ENCODE measurements at regions not wholly inside any gene's neighbourhood (a gene's known extent, or its start where the extent isn't known, plus 50 kb on each side); places are given as distances from the start of the nearest gene placed in this dataset.

DNA sequence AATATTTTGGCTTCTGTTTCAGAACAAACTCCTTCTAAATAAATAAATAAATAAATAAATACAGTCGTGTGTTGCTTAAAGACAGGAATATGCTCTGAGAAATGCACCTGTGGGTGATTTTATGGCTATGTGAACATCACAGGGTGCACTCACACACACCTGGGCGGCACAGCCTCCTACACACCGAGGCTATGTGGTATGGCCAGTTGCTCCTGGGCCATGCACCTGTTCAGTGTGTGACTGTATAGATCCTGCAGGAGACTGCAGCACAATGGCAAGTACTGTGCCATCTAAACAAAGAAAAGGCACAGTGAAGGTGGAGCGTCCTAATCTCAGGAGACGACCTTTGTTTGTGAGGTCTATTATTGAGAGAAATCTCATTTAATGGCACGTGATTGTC, 1281.1 kb downstream of the TBC1D22A start:
- DNase-seq (ENCODE audit: low read depth in 2 of 2): no peak

DNA sequence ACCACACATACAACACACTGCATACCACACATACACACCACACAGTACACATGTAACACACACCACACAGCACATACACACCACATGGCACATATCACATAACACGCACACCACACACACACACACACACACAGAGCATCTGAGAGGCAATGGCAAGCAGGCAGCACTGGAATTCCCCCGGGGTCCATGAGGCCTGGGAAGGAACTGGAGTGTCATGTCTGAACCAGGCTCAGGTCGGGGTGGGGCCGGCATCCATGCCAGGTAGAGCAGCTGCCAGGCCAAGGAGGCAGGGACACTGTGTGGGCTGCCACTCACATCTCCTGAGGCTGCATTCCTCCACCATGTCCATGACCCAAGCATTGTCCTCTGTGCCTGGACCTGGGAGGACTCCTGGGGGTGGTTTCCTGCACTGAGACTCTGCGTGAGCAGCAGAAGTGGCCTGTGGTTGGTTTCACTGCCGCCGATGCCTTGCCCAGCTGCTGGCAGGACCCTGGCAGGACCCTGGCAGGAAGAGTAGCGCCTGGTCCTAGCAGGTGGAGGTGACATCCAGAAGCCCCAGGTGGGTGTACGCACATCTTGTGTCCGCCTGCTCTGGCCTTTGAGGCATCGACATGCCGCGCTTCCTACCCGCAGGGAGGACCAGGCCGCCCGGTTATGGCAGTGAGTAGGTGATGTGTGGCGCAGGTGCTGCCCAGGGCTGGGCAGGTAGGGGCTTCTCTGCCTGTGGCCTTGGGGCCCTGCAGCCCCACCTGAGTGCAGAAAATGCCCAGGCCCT, 1280.4 kb downstream of the TBC1D22A start:
- DNase-seq (ENCODE audit: low read depth in 2 of 2): no peak

DNA sequence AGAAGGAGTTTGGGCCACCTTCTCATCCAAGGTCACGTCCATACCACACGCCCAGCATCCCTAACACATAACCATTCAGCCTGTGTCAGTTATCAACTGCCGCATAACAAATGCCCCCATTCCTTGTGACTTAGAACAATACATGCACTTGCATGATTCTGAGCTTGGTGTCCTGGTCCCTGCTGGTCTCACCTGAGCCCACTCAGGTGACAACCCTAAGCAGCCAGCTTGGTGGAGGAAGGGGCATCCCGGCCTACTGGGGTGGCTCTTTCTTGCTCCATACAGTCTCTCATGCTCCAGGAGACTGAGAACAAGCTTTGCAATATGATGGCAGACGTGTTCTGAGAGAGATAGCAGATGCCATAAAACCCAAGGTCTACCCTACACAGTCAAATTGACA, 1276.9 kb downstream of the TBC1D22A start:
- no peak for DNase-seq (ENCODE audit: low read depth in 2 of 2)

DNA sequence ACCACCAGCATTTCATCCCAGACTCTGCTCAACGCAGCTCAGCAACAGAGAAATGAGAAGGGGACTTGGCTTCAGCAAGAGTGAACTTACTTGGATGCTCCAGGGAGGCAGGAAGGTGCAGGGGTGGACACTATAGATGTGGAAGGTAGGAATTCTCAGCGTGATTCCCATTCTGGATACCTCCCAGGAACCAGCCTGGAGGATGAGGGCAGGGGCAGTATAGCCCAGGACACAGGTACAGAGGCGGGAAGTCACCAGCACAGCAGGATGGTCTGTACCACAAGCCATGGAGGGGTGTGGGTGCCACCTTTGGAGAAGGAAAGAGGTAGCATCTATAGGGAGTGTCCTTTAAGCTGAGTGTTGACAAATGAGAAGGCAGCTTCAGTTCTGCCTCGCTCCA, 1275.2 kb downstream of the TBC1D22A start:
- no peak for DNase-seq (ENCODE audit: low read depth in 2 of 2)

DNA sequence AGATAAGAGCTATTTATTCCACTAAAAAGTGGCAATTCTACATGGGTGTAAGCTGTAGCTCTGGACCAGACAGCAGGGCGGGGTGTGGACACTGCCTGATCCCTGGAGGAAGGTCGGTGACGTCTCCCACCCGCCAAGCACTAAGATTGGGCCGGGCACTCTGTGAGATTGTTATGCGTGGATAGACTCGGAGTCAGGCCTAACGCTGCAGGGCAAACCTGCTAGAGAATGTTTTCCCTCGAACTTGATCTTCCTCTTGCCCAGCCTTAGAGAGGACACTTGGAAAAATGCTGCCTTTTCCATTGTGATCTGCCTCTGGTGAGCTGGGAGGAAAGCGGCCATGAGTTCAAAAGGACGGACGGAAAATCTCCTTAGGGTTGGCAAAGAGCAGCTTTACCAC, 1273.4 kb downstream of the TBC1D22A start:
- no peak for DNase-seq (ENCODE audit: low read depth in 2 of 2)

DNA sequence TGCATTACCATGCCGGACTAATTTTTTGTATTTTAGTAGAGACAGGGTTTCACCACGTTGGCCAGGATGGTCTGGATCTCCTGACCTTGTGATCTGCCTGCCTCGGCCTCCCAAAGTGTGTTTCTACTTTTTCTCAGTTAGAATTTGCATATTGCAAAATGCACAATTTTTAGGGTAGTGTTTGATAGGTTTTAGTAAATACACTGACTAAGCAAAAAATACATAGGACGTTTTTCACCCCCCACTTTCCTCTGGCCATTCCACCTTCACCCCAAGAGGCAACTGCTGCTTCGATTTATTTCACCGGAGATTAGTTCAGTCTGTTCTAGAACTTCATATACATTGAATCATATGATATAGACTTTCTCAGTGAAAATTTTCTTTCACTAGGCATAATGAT, 1269.1 kb downstream of the TBC1D22A start:
- no peak for DNase-seq (ENCODE audit: low read depth in 2 of 2)

DNA sequence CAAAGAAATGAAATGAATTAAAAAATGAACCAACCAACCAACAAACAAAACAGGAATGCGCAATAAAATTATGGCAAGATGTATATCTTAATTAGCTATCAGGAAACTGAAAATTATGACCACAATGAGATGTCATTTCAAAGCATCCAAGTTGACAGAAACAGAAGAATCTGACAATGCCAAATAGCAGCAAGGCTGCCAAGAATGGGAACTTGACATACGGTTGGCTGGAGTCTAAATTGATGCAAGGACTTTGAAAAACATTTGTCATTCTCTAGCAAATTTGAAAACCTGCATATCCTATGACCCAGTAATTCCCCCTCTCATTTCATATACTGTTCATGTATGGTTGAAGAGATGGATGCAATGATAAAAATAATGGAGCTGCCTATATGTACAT, 1262.6 kb downstream of the TBC1D22A start:
- DNase-seq (ENCODE audit: low read depth in 2 of 2): no peak

DNA sequence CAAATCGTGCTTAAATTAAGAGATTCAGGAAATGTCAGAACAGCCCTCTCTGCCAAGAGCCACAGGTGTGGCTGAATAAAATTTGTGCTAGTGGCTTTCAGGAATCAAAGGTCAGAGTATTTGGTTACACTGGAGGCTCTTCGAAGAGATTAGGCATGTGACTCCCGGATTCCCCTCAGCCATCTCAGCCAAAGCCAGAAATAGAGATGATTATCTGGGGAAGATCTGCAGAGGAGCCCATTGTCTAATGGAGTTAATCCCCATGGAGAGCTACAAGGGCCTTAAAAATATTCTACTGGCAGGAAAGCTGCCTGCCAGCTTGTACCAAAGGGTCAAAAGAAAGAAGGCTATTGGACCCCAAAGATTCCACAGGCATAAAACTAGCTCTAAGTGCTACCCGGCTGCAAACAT, 1259.5 kb downstream of the TBC1D22A start:
- no peak for DNase-seq (ENCODE audit: low read depth in 2 of 2)

DNA sequence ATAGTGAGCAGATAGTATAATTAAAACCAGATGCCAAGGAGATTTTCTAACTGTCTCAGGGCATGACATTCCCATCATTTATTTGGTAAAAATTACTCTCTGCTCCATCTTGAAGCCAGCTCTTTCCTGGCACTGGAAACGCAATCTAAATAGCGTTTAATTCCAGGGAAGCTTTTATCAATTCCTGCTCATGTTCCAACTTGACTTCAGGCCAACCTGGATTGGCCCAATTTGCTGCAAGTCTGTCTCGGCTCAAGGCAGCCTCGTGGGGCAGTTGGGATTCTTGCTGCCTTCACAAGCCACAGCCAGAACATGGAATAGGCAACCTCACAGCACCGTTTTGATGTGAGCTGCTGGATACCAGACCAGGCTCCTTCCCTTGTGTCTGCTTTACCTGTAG, 1255.9 kb downstream of the TBC1D22A start:
- DNase-seq (ENCODE audit: low read depth in 2 of 2): no peak

DNA sequence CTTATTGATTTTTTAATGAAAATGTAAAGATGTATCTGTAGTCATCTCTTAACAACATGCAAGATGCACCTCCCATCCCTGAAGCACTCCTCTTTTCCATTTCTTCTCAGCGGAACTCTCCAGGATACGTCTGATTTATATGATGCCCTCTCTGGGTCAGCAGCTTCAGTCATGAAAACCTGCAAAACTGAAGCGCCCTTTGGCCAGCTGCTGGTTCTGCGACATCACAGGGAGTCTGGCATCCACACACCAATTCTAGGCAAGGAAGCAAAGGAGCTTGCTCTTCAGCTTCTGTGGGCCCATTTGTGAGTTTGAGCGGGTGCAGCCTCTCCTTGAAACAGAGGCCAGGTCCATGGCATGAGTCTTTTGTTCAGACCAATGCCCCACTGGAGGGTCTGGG, 1253.3 kb downstream of the TBC1D22A start:
- no peak for DNase-seq (ENCODE audit: low read depth in 2 of 2)

DNA sequence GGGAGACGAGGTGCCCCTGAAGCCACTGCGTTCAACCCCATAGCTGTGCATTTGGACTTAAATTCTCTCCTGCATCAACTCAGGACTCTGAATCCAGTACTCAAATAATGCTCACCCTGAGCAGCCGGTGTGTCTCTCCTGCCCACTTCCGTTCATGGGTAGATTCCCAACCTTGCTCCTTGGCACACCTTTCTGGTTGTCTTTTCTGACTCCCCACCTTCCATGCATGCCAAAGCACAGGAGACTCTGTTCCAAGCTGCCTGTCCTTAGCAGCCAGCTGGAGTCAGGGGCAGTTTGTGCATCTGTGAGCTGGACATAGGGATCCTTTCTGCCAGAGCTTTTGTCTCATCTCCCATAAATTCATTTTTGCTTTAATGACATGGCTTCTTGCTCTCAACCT, 1242.5 kb downstream of the TBC1D22A start:
- DNase-seq (ENCODE audit: low read depth in 2 of 2): no peak

DNA sequence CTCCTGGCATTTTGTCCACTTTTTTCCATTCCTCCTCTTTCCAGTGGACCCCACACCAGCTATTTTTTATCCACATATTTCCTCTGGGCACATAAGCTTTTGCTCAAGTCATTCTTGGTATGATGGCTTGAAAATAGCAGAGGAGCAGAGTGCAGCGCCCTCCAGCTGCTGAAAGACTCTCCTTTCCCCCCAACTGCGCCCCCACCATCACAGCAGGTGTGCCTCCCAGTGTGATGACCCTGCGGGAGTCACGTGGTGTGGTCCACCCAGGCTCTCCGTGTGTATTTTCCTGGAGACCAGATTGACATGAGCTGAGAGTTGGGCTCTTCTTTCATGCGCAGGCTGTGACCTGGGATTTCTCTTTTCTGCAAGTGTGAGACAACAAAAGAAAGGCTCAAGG, 1241.6 kb downstream of the TBC1D22A start:
- DNase-seq (ENCODE audit: low read depth in 2 of 2): no peak

DNA sequence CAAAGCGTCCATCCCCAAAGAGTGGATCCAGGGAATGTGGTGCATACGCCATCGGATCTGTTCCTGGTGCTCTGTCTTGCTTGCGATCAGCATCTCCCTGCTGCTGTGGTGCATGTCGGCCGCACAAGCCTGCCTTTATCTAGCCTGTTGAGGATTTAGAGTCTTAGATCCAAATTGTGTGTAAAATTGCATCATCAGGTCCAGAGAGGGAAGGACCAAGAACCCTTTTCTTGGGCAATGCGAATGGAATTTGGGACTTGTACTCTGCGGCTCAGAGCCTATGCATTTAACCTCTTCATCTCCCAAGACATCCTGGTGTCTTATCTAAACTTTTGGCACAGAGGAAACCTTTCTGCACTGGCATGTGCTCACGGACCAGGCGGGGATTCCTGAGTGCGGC, 1238.7 kb downstream of the TBC1D22A start:
- no peak for DNase-seq (ENCODE audit: low read depth in 2 of 2)

DNA sequence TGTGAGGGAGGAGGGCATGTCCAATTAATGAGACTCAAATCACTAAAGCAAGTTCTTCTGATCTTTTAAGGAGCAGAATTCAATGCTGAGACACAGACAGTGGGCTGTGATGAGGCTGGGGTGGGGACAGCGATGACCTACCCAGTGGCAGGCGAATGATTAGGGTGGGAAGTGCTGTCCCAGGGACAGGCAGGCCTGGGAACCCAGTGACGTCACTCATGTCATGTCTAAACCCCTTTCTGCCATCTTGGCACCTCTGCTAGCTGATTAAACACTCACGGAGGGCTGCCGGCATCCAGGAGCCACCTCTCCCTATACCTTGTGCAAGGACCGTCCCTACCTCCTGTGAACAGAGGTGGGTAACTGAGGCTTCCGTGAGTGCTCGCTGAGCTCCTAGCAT, 1235.2 kb downstream of the TBC1D22A start:
- DNase-seq (ENCODE audit: low read depth in 2 of 2): no peak

DNA sequence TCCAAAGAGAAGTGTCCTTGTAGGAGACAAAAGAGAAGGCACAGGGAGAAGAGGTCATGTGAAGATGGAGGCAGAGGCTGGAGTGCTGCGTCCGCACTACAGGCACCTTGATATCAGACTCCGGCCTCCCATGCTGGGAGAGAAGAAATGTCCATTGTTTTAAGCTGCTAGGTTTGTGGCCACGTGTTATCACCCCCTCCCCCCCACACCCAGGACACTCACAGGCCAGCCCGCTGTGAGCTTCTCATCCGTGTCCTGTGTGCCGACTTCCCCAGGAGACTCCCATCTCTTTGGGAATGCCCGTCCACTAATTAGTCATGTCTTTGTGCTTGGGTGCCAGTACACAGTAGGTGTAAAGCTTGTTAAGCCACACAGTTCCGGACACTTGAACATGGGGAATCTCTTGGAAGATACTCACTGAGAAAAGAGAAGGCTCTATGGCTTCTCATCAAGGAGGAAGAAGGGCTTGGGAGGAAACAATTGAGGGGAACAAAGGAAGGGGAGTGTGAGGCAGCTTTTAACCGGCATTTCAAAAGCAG, 1234.7 kb downstream of the TBC1D22A start:
- no peak for DNase-seq (ENCODE audit: low read depth in 2 of 2)

DNA sequence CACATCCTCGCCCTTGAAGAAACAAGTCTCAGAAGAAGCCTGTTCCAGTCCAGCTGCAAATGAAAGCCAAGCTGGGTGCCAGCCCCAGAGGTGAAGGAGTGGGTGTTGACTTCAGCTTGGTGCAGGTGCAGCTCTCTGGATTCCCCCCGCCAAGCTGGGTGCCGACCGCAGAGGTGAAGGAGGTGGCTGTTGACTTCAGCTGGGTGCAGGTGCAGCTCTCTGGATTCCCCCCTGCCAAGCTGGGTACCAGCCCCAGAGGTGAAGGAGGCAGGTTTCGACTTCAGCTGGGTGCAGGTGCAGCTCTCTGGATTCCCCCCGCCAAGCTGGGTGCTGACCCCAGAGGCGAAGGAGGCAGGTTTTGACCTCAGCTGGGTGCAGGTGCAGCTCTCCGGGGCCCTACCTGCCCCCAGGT, 1234.0 kb downstream of the TBC1D22A start:
- no peak for DNase-seq (ENCODE audit: low read depth in 2 of 2)

DNA sequence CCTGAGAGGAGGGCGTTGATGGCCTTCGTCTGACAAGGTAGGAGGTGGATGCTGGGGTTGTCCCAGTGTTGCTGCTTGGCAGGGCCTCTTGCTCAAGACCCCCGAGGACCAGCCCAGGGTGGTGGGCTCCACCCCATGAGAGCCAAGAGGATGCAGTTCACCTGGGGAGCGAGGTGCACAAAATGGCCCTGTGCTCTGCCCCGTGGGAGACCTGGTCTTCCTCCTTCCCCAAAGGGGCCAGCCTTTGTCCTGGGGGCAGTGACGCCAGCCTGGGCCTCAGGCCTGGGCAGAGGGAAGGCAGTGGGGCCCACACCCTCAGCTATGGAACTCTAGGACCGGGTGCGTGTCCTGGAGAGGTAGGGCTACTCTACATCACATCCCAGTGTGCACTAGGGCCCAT, 1233.3 kb downstream of the TBC1D22A start:
- no peak for DNase-seq (ENCODE audit: low read depth in 2 of 2)

DNA sequence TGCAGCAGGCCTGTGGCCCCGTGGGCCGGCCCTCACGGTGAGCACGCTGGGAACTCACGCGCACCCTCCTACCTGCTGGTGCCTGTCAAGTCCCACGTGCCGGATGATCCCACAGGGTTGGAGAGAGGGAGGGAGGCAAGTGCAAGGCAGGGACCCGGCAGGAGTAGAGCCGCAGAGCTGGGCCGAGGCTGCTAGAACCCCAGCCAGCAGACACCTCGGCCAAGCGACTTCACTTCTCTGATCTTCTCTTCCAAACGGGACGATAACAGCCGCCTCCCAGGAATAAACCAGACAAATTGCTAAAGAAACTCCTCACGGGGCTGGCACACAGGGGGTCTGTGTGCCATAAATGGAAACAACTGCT, 1232.8 kb downstream of the TBC1D22A start:
- DNase-seq (ENCODE audit: low read depth in 2 of 2): no peak

DNA sequence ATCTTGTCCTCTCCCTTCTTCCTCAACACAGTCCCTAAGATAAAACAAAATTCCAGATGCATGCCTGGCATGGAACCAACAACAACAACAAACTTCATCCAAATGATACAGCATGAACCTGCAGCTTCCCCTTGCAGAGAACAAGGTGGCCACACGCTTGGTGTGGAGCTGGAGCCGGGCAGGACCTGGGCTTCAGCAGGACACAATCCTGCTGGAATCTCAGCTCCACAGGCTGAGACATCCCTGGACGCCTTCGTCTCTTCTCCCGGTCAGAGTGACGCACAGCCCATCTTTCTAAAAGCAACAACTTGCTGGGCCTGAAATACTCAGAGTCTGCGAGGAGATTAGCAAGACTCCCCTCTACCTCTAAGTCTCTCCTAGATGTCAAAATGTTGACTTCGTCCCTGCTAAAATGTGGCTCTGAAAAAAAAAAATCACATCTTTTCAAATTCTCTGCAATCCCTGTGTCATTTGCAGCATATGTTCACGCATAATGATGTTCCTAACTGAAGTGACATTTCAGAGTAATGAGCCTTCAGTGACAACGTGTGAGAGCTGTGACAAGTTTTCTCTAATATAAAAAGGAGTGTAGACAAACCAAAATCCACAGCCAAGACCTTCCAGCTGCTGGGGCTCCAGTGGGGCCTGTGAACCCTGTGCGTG, 1232.3 kb downstream of the TBC1D22A start:
- DNase-seq (ENCODE audit: low read depth in 2 of 2): no peak

DNA sequence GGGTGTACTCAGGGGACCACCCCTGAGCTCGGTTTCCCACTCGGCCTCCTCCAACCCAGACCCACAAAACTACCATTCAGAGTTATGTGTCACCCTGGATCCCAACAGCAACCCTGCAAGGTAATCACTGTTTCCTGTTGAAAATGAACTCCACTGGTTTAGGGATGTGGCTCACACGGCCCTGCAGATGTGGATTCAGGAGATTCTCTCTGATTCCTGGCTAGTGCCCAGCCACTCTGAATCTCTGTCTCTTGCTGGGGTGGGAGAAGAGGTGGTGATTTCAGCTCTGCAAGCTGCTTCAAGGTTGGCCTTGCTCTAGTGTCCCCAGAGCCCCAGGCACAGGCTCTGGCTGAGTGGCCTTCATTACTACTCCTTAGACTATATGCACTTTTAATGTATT, 1231.6 kb downstream of the TBC1D22A start:
- DNase-seq (ENCODE audit: low read depth in 2 of 2): no peak

DNA sequence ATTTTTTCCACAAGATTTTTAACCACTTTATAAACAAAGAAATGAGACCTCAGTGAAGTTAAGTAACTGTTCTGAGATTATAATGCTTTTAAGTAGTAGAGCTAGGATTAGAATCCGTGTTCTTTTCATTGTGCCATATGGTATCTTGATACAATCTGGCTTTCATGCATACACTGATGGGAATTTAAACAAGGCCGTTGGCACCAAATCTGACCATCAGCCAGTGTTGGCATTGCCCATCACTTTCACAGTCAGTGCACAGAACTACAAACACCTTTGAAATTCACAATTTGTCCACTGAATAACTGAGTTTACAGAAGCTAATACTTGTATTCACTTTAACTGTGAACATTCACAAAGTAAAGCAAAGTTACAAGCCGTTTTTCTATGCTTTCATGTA, 1228.0 kb downstream of the TBC1D22A start:
- no peak for DNase-seq (ENCODE audit: low read depth in 2 of 2)

DNA sequence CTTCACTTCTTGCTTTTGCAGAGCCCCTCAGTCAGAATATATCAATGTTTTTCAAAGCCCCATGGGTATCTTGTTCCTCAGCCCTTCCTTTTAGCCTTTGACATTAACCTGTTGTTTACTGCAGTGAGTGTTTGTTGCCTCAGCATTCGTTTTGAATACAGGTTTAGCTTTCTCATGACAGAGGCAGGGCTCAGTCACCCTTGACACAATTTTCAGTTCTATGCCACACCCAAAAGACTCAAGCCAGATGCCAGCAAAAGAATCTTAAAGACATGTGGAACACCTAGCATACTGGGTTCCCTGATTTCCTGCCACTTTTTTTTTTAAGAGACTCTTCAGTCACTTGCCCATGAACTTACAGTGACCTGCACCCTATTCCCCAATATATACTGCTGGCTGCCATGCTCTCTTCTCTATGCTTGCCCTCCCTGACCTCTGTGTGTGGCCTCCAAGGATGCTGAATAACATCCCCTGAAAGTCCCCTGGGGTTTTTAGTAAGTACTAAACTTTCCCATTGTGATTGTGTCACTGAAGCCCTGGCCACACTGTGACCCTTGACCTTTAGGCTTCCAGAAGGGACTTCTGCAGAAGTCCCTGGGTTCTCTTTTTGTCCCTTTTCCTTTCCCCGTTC, 1225.5 kb downstream of the TBC1D22A start:
- no peak for DNase-seq (ENCODE audit: low read depth in 2 of 2)

DNA sequence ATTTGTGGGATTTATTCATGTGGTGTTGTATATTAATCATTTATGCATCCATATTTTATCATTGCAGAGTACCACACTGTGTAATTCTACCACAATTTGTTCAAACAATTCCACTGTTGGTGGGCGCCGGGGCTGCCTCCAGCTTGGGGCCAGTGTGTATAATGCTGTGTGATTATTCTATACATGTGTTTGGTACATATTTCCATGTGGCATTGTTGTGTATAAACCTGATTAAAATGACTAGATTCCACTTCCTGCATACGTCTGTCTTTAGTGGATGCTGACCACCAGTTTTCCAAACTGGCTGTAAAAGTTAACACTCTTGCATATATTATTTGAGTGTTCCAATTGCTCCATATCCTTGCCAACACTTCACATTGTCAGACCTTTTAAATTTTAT, 1213.8 kb downstream of the TBC1D22A start:
- no peak for DNase-seq (ENCODE audit: low read depth in 2 of 2)
